Ovary (tissue), 7 donors: ENCODE measurements at regions not wholly inside any gene's neighbourhood (a gene's known extent, or its start where the extent isn't known, plus 50 kb on each side); places are given as distances from the start of the nearest gene placed in this dataset.

Experiments
- DNase-seq, 5 donors: peaks; one replicate each; pipeline ENCODE4 v3.0.0-alpha.2; 2019 to 2020
- H3K27ac ChIP-seq, 2 donors: fragments of 200-600 bp; one replicate each; pipeline versions ENCODE4 v1.5.1 to v1.8.0; 2019 to 2022
- H3K27me3 ChIP-seq: fragments of 200-600 bp; one replicate; pipeline ENCODE4 v1.8.0; 2022
- H3K36me3 ChIP-seq: fragments of 200-600 bp; sonication (generic); one replicate; pipeline ENCODE4 v1.5.1; 2019
- H3K4me1 ChIP-seq: one replicate; pipeline ENCODE4 v1.8.1; 2013; ENCODE audit warnings: mild to moderate bottlenecking, moderate library complexity; ENCODE audit not compliant: insufficient read depth
- H3K4me3 ChIP-seq: fragments of 200-600 bp; sonication (generic); one replicate; pipeline ENCODE4 v1.5.1; 2017
- H3K9me3 ChIP-seq, 2 donors: fragments of 200-600 bp in 1 of 2; sonication (generic) in 1 of 2; one replicate each; pipeline versions ENCODE4 v1.5.1 to v1.8.1; 2013 to 2019; ENCODE audit warnings: mild to moderate bottlenecking in 1 of 2, moderate library complexity in 1 of 2
- CTCF ChIP-seq, 3 donors: fragments of 450-650 bp in 2 of 3; fragments of 200-600 bp in 1 of 3; IDR thresholded peaks; one replicate each; pipeline versions ENCODE4 v1.5.1 to v1.8.0; 2016 to 2022; ENCODE audit warnings: antibody characterized with exemption in 3 of 3, mild to moderate bottlenecking in 1 of 3
- EP300 ChIP-seq: sonication (generic); formaldehyde crosslinking; IDR thresholded peaks from one replicate; pipeline ENCODE4 v1.6.1; 2017; ENCODE audit warnings: antibody characterized with exemption
- POLR2A ChIP-seq: fragments of 450-650 bp; IDR thresholded peaks from one replicate; pipeline ENCODE4 v1.6.1; 2017; ENCODE audit warnings: antibody characterized with exemption, mild to moderate bottlenecking, moderate library complexity
- WGBS, 3 donors: extraction: QIAGEN DNeasy Blood & Tissue Kit in 1 of 3; methylation state at CpG; one replicate each; pipeline versions ENCODE4 v1.1.5 to v1.1.7; 2013 to 2017; 5-methylcytosine and 5-hydroxymethylcytosine counted together
- intact Hi-C, 4 donors: fragments of 100-400 bp; cut with DNase I; formaldehyde crosslinking; loops; one replicate each; pipeline versions ENCODE4 v1.11.0 to v1.15.1; 2022 to 2023
- donor health status: DM: no; HTN: no; CAD: no; lungs with moderate emphysema.
- donor health status: DM: no; HTN: no; CAD: no.
- donor health status: Bipolar disorder and iron deficiency.
- donor health status: DM: no; HTN: no; CAD: no.
- donor health status: DM: yes; HTN: yes; CAD: no.

GRCh38 chr12:14272956-14273912 lies 92.2 kb upstream of the ATF7IP start:
- no peaks in the 10 kb centered on the region for H3K9me3 ChIP-seq
- no peaks in the 10 kb centered on the region for H3K36me3 ChIP-seq
- no peaks in the 10 kb centered on the region for H3K27me3 ChIP-seq
- 72 to 79% (median 77%) methylated on average over 8 of the region's 8 CpGs for WGBS, 3 donors
- H3K4me1 ChIP-seq = peaks cover 2% of the 10 kb centered on the region
- no peak overlapping the region for H3K4me3 ChIP-seq
- TF ChIP-seq POLR2A (no peak), EP300 (no peak), CTCF (IDR thresholded peaks at IDR 0.05) (no peak)
- H3K27ac ChIP-seq = no peak overlapping the region
- no peak for DNase-seq
- intact Hi-C loops = no loop called here

GRCh38 chr12:14273913-14274311 lies 91.6 kb upstream of the ATF7IP start:
- intact Hi-C loops = no loop called here
- WGBS, 3 donors = 86 to 94% (median 92%) methylated on average over 6 of the region's 6 CpGs
- H3K9me3 ChIP-seq = no peaks in the 10 kb centered on the region
- no peak overlapping the region for H3K4me3 ChIP-seq
- no peaks in the 10 kb centered on the region for H3K36me3 ChIP-seq
- no peak for DNase-seq
- no peaks in the 10 kb centered on the region for H3K4me1 ChIP-seq
- no peak overlapping the region for H3K27ac ChIP-seq
- no peak for TF ChIP-seq EP300
- TF ChIP-seq POLR2A = no peak
- no peak for TF ChIP-seq CTCF (IDR thresholded peaks at IDR 0.05)
- H3K27me3 ChIP-seq = no peaks in the 10 kb centered on the region

- Histone ChIP-seq H3K4me1 (no peaks in the 10 kb centered on the region), H3K27ac (no peak overlapping the region), H3K4me3 (no peak overlapping the region), H3K36me3 (no peaks in the 10 kb centered on the region), H3K27me3 (no peaks in the 10 kb centered on the region), H3K9me3 (no peaks in the 10 kb centered on the region)
- no peak for DNase-seq
- WGBS, 3 donors = 0 to 42% (median 38%) methylated on average over 1 of the region's 1 CpG
- TF ChIP-seq EP300 (no peak), POLR2A (no peak), CTCF (IDR thresholded peaks at IDR 0.05) (no peak)
- intact Hi-C loops = no loop called here
Measured at GRCh38 chr12:14275111-14275510, 90.4 kb upstream of the ATF7IP start.

- intact Hi-C loops = no loop called here
- Histone ChIP-seq H3K4me3 (no peak overlapping the region), H3K36me3 (no peaks in the 10 kb centered on the region), H3K27me3 (no peaks in the 10 kb centered on the region), H3K9me3 (no peaks in the 10 kb centered on the region), H3K4me1 (no peaks in the 10 kb centered on the region), H3K27ac (no peak overlapping the region)
- no peak for DNase-seq
- WGBS, 3 donors = 55 to 76% (median 61%) methylated on average over 1 of the region's 1 CpG
- TF ChIP-seq POLR2A = no peak
- no peak for TF ChIP-seq EP300
- no peak for TF ChIP-seq CTCF (IDR thresholded peaks at IDR 0.05)
Measured at GRCh38 chr12:14275886-14276285, 89.6 kb upstream of the ATF7IP start.
